HEK293T (cell line): ENCODE measurements at regions not wholly inside any gene's neighbourhood (a gene's known extent, or its start where the extent isn't known, plus 50 kb on each side); places are given as distances from the start of the nearest gene placed in this dataset.

Source experiments
- ARNT ChIP-seq: fragments of 450-650 bp; IDR thresholded peaks from 2 replicates; pipeline ENCODE4 v1.6.1; 2017; ENCODE audit warnings: mild to moderate bottlenecking
- BHLHE40 ChIP-seq: fragments of 450-650 bp; IDR thresholded peaks from 2 replicates; pipeline ENCODE4 v1.6.1; 2016; ENCODE audit warnings: mild to moderate bottlenecking, moderate library complexity, borderline replicate concordance
- CTBP1 ChIP-seq: fragments of 450-650 bp; IDR thresholded peaks from 2 replicates; pipeline ENCODE4 v1.6.1; 2016; ENCODE audit warnings: borderline replicate concordance
- ELF4 ChIP-seq: fragments of 450-650 bp; IDR thresholded peaks from 2 replicates; pipeline ENCODE4 v1.6.1; 2017; ENCODE audit warnings: antibody characterized with exemption
- FOXA1 ChIP-seq: fragments of 450-650 bp; IDR thresholded peaks from 2 replicates; pipeline ENCODE4 v1.6.1; 2016; ENCODE audit warnings: mild to moderate bottlenecking
- FOXK2 ChIP-seq: fragments of 450-650 bp; IDR thresholded peaks from 2 replicates; pipeline ENCODE4 v1.6.1; 2016; ENCODE audit warnings: mild to moderate bottlenecking
- FOXM1 ChIP-seq: fragments of 450-650 bp; IDR thresholded peaks from 2 replicates; pipeline ENCODE4 v1.6.1; 2017; ENCODE audit warnings: mild to moderate bottlenecking, borderline replicate concordance
- HDGF ChIP-seq: fragments of 450-650 bp; IDR thresholded peaks from 2 replicates; pipeline ENCODE4 v1.6.1; 2017; ENCODE audit warnings: antibody characterized with exemption, borderline replicate concordance
- L3MBTL2 ChIP-seq: fragments of 450-650 bp; conservative IDR thresholded peaks from 2 replicates; pipeline ENCODE4 v1.6.1; 2016; ENCODE audit warnings: mild to moderate bottlenecking
- NFRKB ChIP-seq: fragments of 450-650 bp; IDR thresholded peaks from 2 replicates; pipeline ENCODE4 v1.6.1; 2016; ENCODE audit warnings: mild to moderate bottlenecking, moderate library complexity
- PKNOX1 ChIP-seq: fragments of 450-650 bp; IDR thresholded peaks from 2 replicates; pipeline ENCODE4 v1.6.1; 2016
- SP1 ChIP-seq: fragments of 450-650 bp; IDR thresholded peaks from 2 replicates; pipeline ENCODE4 v1.6.1; 2017
- SUZ12 ChIP-seq: fragments of 450-650 bp; IDR thresholded peaks from 2 replicates; pipeline ENCODE4 v1.6.1; 2016; ENCODE audit warnings: mild to moderate bottlenecking
- ZNF384 ChIP-seq: fragments of 450-650 bp; IDR thresholded peaks from 2 replicates; pipeline ENCODE4 v1.6.1; 2016

GRCh38 chr16:11452298-11452697 lies 107.0 kb downstream of the RMI2 start:
- no peak for TF ChIP-seq FOXK2
- no peak for TF ChIP-seq SUZ12
- no peak for TF ChIP-seq ARNT
- no peak for TF ChIP-seq FOXA1
- TF ChIP-seq SP1, result no peak
- no peak for TF ChIP-seq ELF4
- TF ChIP-seq NFRKB, result no peak
- TF ChIP-seq HDGF, result no peak
- TF ChIP-seq CTBP1, result no peak
- no peak for TF ChIP-seq FOXM1
- TF ChIP-seq BHLHE40, result no peak
- TF ChIP-seq PKNOX1, result no peak
- no peak for TF ChIP-seq L3MBTL2
- TF ChIP-seq ZNF384, result no peak
